A549 (cell line): ENCODE measurements at regions not wholly inside any gene's neighbourhood (a gene's known extent, or its start where the extent isn't known, plus 50 kb on each side); places are given as distances from the start of the nearest gene placed in this dataset.

Experiments used
- ATAC-seq, 2 experiments: fragments of 200-7000 bp in 1 of 2; fragments of >200 bp in 1 of 2; cut with Nextera tagmentation in 1 of 2; cut with Tn5 transposase in 1 of 2; 3 replicates each; pipeline versions ENCODE4 v1.8.0 to v1.9.1; 2018 to 2020; ENCODE audit warnings: mild to moderate bottlenecking in 1 of 2, moderate library complexity in 1 of 2
- CTCF ChIA-PET: fragments of 300-600 bp; sonication (Branson Sonifier 250); formaldehyde crosslinking; extraction: SDS; loops from one replicate; lab custom pipeline; 2021; ENCODE audit warnings: antibody characterized with exemption, inconsistent platforms; lab: Yijun Ruan, JAX
- POLR2A ChIA-PET: fragments of 350-600 bp; formaldehyde crosslinking; extraction: SDS; loops from one replicate; lab custom pipeline; 2021; ENCODE audit warnings: antibody characterized with exemption, inconsistent platforms; lab: Yijun Ruan, JAX
- DNase-seq, 2 experiments: peaks; one replicate each; pipeline versions ENCODE4 v3.0.0 to v3.0.0-alpha.2; 2011 to 2016; ENCODE audit warnings: low read depth in 1 of 2, low spot score in 1 of 2
- FAIRE-seq: peaks from 2 replicates; lab custom pipeline; 2011; peaks lifted over from hg19 to GRCh38; lab: Jason Lieb, UNC
- H3K27ac ChIP-seq, 2 experiments: fragments of >200 bp; sonication (Bioruptor Twin); formaldehyde crosslinking; 3 replicates each; pipeline ENCODE4 v1.5.1; 2016 to 2017
- H3K4me1 ChIP-seq: fragments of >200 bp; sonication (Bioruptor Twin); formaldehyde crosslinking; 3 replicates; pipeline ENCODE4 v1.6.1; 2016
- H3K4me2 ChIP-seq: fragments of >200 bp; sonication (Bioruptor Twin); formaldehyde crosslinking; 3 replicates; pipeline ENCODE4 v1.6.1; 2016
- H3K4me3 ChIP-seq: fragments of >200 bp; sonication (Bioruptor Twin); formaldehyde crosslinking; 3 replicates; pipeline ENCODE4 v1.5.1; 2016
- H3K9me3 ChIP-seq: fragments of >200 bp; sonication (Bioruptor Twin); formaldehyde crosslinking; 3 replicates; pipeline ENCODE4 v1.6.1; 2016
- ATOH8 ChIP-seq: fragments of 250-450 bp; sonication (Bioruptor Pico); IDR thresholded peaks from 2 replicates; pipeline ENCODE4 v1.5.0; 2020; ENCODE audit warnings: low read depth, mild to moderate bottlenecking, moderate library complexity
- CBX2 ChIP-seq: fragments of 200-600 bp; sonication (generic); IDR thresholded peaks from 2 replicates; pipeline ENCODE4 v1.6.1; 2016; ENCODE audit warnings: low read depth, mild to moderate bottlenecking, borderline replicate concordance
- CHD4 ChIP-seq: fragments of 200-600 bp; sonication (generic); IDR thresholded peaks from 2 replicates; pipeline ENCODE4 v1.6.1; 2016; ENCODE audit warnings: antibody characterized with exemption, mild to moderate bottlenecking, borderline replicate concordance
- E2F6 ChIP-seq: IDR thresholded peaks from 2 replicates; pipeline ENCODE4 v1.6.1; 2012; ENCODE audit warnings: low read depth, borderline replicate concordance
- ELK1 ChIP-seq: fragments of 150-350 bp; IDR thresholded peaks from 2 replicates; pipeline ENCODE4 v1.6.1; 2014; ENCODE audit warnings: low read depth, mild to moderate bottlenecking, low read length
- EP300 ChIP-seq, 2 experiments: fragments of >200 bp; sonication (Bioruptor Twin); formaldehyde crosslinking; IDR thresholded peaks; 2 replicates in 1 of 2; 3 replicates in 1 of 2; pipeline ENCODE4 v1.6.1; 2016 to 2017
- HDAC2 ChIP-seq: fragments of 200-600 bp; sonication (generic); IDR thresholded peaks from 2 replicates; pipeline ENCODE4 v1.6.1; 2016
- HOXA7 ChIP-seq: fragments of 250-450 bp; sonication (Bioruptor Pico); IDR thresholded peaks from 2 replicates; pipeline ENCODE4 v1.5.0; 2020; ENCODE audit warnings: mild to moderate bottlenecking, moderate library complexity
- HOXB5 ChIP-seq: fragments of 250-450 bp; sonication (Bioruptor Pico); IDR thresholded peaks from 2 replicates; pipeline ENCODE4 v1.5.0; 2020; ENCODE audit warnings: mild to moderate bottlenecking, moderate library complexity
- MAFK ChIP-seq: fragments of 450-650 bp; IDR thresholded peaks from 2 replicates; pipeline ENCODE4 v1.6.1; 2014; ENCODE audit not compliant: partially characterized antibody
- PBX3 ChIP-seq: IDR thresholded peaks from 2 replicates; pipeline ENCODE4 v1.6.1; 2012
- RFX5 ChIP-seq: fragments of 450-650 bp; IDR thresholded peaks from 2 replicates; pipeline ENCODE4 v1.7.1; 2014; ENCODE audit warnings: antibody characterized with exemption, mild to moderate bottlenecking, moderate library complexity
- SREBF2 ChIP-seq: fragments of 450-650 bp; IDR thresholded peaks from 2 replicates; pipeline ENCODE4 v1.6.1; 2014; ENCODE audit warnings: mild to moderate bottlenecking, moderate library complexity
- ZC3H11A ChIP-seq: fragments of 450-650 bp; IDR thresholded peaks from 2 replicates; pipeline ENCODE4 v1.6.1; 2014; ENCODE audit warnings: antibody characterized with exemption, mild to moderate bottlenecking
- WGBS: methylation state at CpG from one replicate; pipeline ENCODE4 v1.1.6; 2017; ENCODE audit errors: missing lambda C conversion rate; 5-methylcytosine and 5-hydroxymethylcytosine counted together

- no peak for TF ChIP-seq HOXB5 (CRISPR knock-in tag)
- TF ChIP-seq CHD4, result no peak
- TF ChIP-seq PBX3, result no peak
- TF ChIP-seq CBX2, result no peak
- ChIA-PET POLR2A (no interaction called here), CTCF (no interaction called here)
- H3K4me1 ChIP-seq, result no peaks in the 10 kb centered on the region
- H3K4me3 ChIP-seq, result no peak overlapping the region
- 29% methylated on average over 9 of the region's 9 CpGs for WGBS
- ATAC-seq (no peak), FAIRE-seq (no peak), DNase-seq (no peak)
- no peak overlapping the region for H3K4me2 ChIP-seq
- H3K27ac ChIP-seq, result no peak overlapping the region
- H3K9me3 ChIP-seq, result no peaks in the 10 kb centered on the region
Measured at GRCh38 chr22:49525360-49525759, 302.3 kb downstream of the BRD1 start.

- no peak overlapping the region for H3K4me2 ChIP-seq
- no peaks in the 10 kb centered on the region for H3K9me3 ChIP-seq
- DNase-seq (no peak), FAIRE-seq (no peak), ATAC-seq (no peak)
- TF ChIP-seq CHD4 (no peak), ATOH8 (CRISPR knock-in tag) (no peak), SREBF2 (no peak)
- H3K4me1 ChIP-seq, result no peaks in the 10 kb centered on the region
- ChIA-PET POLR2A (no interaction called here), CTCF (no interaction called here)
- H3K27ac ChIP-seq, result no peak overlapping the region
- no peak overlapping the region for H3K4me3 ChIP-seq
- 19% methylated on average over 5 of the region's 5 CpGs for WGBS
Measured at GRCh38 chr22:49524362-49524761, 303.3 kb downstream of the BRD1 start.

- FAIRE-seq (no peak), ATAC-seq (no peak), DNase-seq (no peak)
- no peak for TF ChIP-seq HOXA7 (CRISPR knock-in tag)
- no peak overlapping the region for H3K4me3 ChIP-seq
- POLR2A ChIA-PET, result no interaction called here
- CTCF ChIA-PET, result interaction anchor here (1.2 kb wide), 1 partner anchor 11 kb away, joined by 3 read pairs; no protein-coding TSS in a partner anchor
- no peak overlapping the region for H3K27ac ChIP-seq
- 67% methylated on average over 8 of the region's 15 CpGs for WGBS
- no peaks in the 10 kb centered on the region for H3K4me1 ChIP-seq
- H3K4me2 ChIP-seq, result no peak overlapping the region
- no peaks in the 10 kb centered on the region for H3K9me3 ChIP-seq
Measured at GRCh38 chr22:49523374-49524008, 304.2 kb downstream of the BRD1 start.

- CTCF ChIA-PET, result interaction anchor here (1.2 kb wide), 1 partner anchor 11 kb away, joined by 3 read pairs; no protein-coding TSS in a partner anchor
- no peaks in the 10 kb centered on the region for H3K4me1 ChIP-seq
- no peak overlapping the region for H3K4me3 ChIP-seq
- H3K9me3 ChIP-seq, result no peaks in the 10 kb centered on the region
- 4% methylated on average over 3 of the region's 10 CpGs for WGBS
- POLR2A ChIA-PET, result no interaction called here
- no peak for FAIRE-seq
- no peak for DNase-seq
- no peak overlapping the region for H3K27ac ChIP-seq
- no peak overlapping the region for H3K4me2 ChIP-seq
- TF ChIP-seq ELK1 (no peak), E2F6 (no peak), HDAC2 (no peak), RFX5 (no peak), MAFK (no peak), EP300 (IDR thresholded peaks at IDR 0.05) (no peak), CBX2 (no peak), ZC3H11A (no peak)
- ATAC-seq, result no peak
Measured at GRCh38 chr22:49522582-49523373, 304.9 kb downstream of the BRD1 start.
